GM15510 (cell line): ENCODE measurements at regions not wholly inside any gene's neighbourhood (a gene's known extent, or its start where the extent isn't known, plus 50 kb on each side); places are given as distances from the start of the nearest gene placed in this dataset.

Experiments used
- POLR2A ChIP-seq: IDR thresholded peaks from 3 replicates; pipeline ENCODE4 v1.6.1; 2011; ENCODE audit warnings: borderline replicate concordance; ENCODE audit not compliant: insufficient read length; ENCODE audit errors: extremely low read depth

DNA sequence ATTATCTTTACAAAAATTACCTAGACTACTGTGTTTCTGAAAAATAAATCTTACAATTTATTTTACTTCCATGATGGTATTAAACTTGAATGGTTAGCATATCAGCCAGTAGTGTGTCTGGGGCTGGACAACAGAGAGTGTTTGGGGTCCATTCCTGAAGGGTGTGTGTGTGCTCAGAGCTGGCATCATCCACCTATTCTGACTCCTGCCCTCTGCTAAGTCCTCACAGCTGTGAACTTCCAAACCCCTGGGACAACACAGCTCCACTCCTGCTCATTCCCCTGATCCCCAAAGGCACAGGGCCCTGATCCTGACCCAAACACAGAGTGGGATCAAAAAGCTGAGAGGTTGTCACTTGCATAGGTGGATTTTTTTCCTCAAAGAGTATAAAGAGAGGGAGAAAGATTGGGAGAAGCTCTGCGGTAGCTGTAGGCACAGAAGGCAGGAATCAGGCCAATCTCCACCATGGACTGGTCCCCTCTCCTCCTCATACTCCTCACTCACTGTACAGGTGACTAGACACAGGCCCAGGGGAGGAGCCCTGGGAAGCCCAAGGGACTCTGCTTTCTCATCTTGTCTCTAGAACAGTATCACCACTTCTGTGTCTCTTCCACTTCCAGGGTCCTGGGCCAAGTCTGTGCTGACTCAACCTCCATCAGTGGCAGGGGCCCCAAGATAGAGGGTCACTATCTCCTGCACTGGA is 55.7 kb upstream of the TOP3B start:
- TF ChIP-seq POLR2A, result no peak

DNA sequence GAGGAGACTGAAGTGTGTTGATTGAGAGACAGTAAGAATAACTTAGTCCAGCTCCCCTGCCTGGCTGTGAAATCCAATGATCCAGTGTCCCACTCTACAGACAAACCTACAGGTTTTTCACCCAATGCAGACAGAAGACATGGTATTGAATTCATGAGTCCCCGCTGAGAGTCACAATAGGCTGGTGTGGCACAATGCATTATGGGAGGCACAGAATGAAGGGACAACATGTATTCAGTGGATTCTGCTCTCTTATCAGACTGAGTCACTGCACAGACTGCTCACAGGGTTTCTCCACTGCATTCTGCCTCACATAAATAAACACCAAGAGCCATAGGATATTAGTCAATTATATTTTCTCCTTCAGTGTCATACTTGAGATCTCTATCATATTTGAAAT is 55.2 kb upstream of the TOP3B start:
- no peak for TF ChIP-seq POLR2A

GRCh38 chr22:22037229-22037628 is 54.6 kb upstream of the TOP3B start:
- no peak for TF ChIP-seq POLR2A

- TF ChIP-seq POLR2A, result no peak
These were observed 54.0 kb upstream of the TOP3B start for GRCh38 chr22:22036588-22036987.

GRCh38 chr22:22035771-22036314 is 53.3 kb upstream of the TOP3B start:
- TF ChIP-seq POLR2A, result no peak

- no peak for TF ChIP-seq POLR2A
These were observed 52.6 kb upstream of the TOP3B start for GRCh38 chr22:22035203-22035602.

DNA sequence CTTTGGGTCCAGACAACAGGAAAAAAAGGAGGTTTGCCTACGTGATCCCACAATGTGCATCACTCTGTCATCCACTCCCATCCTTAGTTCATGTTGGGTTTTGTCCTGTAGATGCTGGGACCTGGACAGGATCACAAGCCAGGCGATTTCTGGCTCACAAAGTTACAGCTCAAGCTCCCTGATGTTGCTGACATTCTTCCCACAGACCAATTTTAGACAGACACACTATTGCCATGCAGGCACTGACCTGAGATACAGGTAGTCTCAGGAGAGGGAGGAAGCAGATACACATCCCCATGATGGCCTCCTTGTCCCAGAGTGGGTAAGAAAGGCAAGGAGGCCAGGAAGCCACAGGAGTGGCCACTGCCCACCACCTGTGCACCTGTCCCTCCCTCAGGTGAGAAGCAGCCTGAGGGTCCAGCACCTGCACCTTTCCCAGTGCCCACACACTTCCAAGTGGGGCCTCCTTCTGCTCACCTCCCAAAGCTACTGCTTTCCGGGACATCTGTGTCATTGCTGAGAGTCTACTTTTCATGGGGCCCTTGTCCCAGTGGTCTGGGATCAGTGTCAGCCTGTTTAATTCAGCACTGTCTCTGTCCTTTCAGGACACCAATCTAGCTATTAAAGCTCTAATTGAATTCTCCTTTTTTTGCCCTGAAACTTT is 52.0 kb upstream of the TOP3B start:
- TF ChIP-seq POLR2A, result no peak

GRCh38 chr22:22033803-22034468 is 51.3 kb upstream of the TOP3B start:
- no peak for TF ChIP-seq POLR2A

DNA sequence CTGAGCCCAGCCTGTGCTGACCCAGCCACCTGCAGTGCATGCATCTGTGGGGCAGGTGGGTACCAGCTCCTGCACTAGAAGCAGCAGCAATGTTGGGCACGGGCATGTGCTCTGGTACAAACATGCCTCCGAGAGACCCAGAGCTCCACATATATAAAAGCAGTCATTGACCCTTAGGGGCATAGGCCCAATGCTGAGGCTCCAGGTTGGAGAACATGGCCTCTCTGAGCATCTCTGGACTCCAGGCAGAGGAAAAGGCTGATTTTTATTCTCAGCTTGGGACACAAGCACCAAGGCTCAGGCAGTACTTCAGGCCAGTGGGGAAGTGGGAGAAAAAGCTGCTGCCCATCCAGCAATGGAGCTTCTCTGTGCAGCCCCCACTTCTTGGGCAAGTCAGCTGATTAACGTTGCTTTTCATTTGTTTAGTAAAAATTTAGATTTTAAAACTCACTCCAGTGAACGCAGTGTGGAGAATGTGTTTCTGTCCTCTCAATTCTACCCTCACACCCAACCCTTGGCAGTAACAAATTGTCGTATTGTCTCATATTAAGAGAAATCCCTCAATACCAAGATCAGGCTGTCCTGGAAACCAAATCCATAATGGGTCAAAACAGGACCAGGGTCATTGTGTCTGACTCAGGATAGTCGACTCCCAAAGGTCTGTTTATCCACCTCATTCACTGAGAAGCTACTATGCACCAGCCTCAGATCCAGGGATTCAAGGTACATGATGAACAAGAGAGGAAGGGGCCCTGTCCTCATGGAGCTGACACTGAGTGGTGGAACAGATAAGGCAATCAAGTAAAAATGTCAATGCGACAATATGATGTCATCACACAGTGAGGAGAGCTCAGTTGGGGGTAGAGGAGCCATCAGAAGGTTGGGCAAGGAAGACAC is 50.6 kb upstream of the TOP3B start:
- no peak for TF ChIP-seq POLR2A

- no peak for TF ChIP-seq POLR2A
These were observed 49.7 kb upstream of the TOP3B start for GRCh38 chr22:22032099-22032905.
